UCSD-AML1 (cell line): ENCODE measurements at regions not wholly inside any gene's neighbourhood (a gene's known extent, or its start where the extent isn't known, plus 50 kb on each side); places are given as distances from the start of the nearest gene placed in this dataset.

Experiments
- DNase-seq: peaks from one replicate; lab custom pipeline; 2025; ENCODE audit not compliant: unreplicated experiment; lab: John Stamatoyannopoulos, UW

DNA sequence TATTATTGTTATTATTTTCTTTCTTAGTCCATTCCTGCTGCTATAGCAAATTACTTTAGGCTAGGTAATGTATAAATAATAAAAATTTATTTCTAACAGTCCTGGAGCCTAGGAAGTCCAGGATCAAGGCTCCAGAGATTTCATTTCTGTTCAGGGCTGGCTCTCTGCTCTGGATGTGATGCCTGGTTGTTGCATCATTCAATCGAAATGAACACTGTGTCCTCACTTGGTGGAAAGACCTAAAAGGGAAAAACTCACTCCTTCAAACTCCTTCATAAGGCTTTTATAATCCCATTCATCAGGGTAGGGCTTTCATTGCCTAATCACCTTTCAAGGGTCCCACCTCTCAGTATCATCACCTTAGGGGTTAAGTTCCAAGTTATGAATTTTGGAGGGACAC, 395.0 kb downstream of the EFNB2 start:
- no peak for DNase-seq

DNA sequence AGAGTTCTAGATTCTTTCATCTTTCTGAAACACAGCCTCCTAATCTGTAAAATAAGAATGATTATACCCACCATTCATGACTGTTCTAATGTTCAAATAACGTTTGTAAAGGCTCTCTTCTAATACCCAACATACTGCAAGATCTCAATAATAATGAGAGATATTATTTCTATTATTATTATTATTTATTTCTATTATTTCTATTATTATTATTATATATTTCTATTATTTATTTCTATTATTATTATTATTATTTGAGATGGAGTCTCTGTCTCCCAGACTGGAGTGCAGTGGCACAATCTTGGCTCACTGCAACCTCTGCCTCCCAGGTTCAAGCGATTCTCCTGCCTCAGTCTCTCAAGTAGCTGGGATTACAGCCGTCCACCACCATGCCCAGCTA, 395.5 kb downstream of the EFNB2 start:
- no peak for DNase-seq

DNA sequence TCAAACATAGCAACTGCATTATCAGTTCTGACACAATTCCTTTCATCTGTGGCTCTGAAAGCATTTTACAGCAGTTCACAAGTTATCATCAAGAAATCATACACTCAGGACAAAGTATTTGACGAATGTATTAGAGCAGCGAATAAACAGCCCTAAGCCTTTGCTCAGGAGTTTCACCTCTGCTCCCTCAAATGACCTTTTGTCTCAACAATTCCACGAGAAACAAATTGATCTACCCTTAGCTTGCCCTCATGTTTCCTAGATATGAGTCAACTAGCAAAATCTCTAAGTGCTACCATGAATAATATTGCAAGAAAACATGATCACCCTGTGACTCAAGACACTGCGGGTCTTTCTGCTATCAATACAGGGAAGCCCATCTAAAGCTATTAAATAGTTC, 396.1 kb downstream of the EFNB2 start:
- DNase-seq = no peak

DNA sequence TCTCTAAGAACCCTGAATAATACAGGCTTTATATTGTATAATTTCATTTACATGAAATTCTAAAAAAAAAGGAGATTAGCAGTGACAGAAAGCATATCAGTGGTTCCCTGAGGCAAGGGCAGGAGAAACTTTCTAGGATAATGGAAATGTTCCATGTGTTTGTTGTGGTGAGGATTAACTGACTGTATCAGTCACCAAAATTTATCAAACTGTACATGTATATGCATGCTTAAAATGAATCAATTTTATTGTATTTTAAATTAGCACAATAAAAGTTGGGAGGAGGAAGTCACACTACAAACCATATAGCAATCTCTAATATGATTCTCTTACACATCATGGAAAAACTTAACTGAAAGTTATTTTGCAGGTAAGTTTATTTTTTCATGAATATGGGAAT, 396.8 kb downstream of the EFNB2 start:
- DNase-seq = no peak

DNA sequence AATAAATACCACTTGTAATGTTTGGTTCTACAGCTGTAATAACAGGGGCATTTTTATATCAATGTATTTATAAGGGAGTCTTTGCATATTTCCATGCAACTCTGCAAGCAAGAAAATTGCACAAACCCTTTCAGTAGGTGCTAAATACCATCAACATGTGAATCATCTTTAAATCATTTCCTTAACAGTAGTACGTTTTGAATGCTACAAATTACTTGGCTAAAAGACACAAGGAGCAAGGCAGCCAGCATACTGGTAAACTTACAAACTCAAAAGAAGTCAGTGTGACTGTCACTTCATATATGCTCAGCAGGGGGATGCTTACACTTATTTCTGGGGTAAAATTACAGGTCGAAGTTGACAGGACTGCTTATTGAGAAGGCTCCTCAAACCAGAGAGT, 402.4 kb downstream of the EFNB2 start:
- DNase-seq = no peak

DNA sequence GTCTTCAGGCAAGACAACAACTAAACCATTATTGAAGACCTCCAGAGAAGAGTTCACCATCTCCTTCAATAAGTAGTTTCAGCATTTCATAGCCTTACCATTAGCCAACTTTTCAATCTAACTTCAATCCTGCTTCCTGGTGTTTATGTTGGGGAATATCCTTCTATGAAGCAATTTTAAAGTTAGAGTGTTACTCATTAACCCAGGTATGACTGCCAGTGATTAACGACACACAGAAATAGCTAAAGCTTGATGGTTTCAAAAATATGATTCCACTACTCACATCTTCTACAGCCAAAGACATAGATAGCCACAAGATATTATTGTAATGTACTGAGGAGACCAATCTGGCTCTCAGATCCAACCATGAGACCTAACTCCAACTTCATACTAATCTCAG, 403.2 kb downstream of the EFNB2 start:
- no peak for DNase-seq

DNA sequence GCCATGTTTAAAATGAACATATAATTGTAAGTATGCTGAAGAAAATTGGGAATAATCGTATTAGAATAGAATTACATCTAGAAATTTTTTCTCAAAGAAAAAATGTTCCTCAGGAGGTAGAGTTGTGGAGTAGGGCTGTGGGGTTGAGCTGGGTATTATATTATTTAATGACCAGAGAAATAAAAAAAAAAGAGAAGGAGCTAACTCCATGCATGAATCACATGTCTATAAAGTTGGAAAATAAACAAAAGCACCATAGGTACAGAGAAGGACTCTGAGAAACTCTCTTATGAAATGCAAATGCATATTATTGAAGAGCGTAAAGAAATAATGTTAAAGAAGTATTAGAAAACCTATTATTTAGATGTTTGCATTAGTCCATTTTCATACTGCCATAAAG, 405.5 kb downstream of the EFNB2 start:
- no peak for DNase-seq

DNA sequence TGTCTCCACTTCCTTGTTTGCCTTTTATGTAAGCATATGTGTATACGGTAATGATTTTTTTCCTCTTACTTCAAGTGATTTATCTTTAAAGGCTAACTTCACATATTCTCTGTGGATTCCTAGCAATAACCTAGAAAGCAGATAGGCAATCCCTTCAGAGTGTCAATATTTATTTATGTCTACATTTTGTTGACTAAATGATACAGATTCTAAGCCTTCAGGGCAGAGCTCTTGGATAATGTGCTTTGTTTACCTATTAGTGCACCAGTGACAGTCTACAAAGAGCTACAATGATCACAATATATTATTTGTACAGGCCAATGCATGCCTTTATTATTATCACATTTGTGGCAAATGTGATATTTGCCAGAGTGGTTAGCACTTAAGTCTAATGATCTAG, 406.2 kb downstream of the EFNB2 start:
- no peak for DNase-seq

DNA sequence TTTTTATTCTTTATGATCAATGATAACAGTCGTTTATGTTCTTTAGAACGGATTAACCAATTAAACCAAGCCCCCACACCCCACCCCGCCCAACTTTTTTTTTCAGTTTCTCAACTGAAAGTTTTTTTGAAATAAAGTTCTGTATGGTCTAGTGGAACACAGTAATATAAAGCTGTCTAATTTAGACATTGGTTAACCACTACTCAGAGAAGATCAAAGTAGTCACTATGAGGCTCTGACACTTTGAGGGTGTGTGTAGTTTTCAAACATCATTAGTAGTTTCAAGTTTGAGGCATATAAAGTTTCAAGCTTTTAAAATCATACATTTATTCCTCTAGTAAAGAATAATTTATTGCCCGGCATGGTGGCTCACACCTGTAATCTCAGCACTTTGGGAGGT, 413.2 kb downstream of the EFNB2 start:
- no peak for DNase-seq

DNA sequence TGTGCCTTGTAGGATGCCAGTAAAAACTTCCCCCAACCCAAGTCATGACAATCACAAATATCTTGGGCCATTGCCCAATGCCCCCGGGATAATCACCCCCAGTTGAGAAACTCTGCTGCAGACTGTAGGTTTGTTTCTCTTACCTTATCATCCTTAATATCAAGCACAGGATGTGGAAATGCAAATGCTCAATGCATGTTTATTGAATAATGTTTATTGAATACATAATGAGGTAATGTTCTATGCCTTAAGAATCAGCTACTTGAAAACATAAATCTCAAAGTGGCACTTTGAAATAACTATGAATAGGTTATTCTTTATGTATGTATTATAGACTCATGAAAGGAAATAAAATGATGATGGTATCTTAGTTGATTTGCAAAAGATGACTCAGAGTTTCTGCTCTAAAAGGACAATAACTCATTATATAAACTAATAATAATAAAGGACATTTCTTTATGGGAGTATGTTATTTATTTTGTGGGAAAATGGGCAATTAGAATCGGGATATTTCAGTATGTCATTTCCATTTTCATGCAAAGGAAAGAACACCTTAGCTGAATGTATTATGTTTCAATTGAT, 414.2 kb downstream of the EFNB2 start:
- DNase-seq = no peak

DNA sequence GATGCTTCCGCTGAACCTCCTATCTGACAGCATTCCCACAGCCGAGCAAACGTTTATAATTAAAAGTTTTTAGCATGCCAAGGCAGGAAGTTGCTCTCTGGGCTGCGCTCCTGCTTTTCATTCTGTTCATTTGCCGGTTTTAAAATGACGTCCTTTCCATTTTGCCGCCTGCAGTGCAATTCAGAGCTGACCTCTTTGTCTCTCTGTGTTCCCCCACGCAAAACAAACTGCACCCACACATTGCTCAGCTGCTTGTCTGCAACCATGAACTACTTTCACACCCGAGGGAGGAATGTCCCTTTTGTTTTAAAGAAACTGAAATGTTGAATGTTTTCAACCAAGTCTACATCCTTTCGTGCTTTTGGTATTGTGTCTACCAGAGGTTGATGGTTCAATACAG, 416.5 kb downstream of the EFNB2 start:
- DNase-seq = no peak

DNA sequence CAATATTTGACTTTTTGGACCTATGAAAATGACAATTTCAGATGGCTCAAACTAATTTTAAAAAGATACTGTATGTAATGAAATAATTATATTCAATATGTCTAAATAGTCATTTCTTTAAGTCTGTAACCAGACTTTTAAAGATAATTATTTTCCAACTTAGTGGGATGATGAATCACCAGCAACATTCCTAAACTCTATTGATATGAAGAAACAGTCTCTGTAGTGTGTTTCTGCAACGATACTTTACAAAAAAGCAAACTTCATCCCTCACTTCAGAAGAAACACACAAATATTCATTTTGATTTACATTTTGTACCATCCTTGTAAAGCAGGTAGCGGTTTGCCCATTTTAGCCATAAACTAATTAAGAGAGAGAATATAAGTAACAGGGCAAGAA, 417.4 kb downstream of the EFNB2 start:
- no peak for DNase-seq

DNA sequence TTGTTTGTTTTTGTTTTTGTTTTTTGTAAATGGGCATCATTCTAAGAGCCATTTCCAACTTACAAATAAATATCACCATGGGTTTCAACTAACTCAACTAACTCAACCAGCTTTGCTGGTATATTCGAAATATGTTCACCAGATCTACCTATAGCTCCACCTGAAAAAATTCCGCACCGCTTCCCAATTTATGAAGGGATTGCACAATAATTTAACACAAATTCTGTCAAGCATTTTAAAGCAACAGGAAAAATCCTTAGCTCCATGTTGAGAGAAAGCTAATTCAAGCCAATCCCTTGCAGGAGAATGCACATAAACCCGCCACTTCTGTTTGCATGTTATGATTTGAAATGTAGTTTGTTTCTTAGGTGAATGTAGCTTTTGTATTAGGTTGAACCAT, 417.8 kb downstream of the EFNB2 start:
- DNase-seq = no peak

DNA sequence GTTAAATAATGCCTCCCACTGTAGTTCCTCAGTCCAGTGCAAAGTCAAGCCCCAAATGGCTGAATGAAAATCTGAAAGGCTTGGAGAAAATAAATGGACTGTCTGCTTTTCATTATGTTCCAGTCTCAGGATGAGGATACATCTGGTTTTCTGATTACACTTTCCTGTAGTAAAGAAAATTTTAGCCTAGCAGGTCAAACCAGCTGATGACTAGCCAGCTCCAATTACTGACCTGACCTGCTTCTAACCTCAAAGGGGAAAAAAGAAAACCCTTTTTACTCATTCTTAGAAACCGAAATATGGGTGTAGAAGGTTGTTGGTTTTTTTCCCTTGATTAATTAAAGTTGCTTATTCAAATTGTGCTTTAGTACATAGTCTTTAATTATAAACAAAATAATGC, 418.4 kb downstream of the EFNB2 start:
- no peak for DNase-seq

DNA sequence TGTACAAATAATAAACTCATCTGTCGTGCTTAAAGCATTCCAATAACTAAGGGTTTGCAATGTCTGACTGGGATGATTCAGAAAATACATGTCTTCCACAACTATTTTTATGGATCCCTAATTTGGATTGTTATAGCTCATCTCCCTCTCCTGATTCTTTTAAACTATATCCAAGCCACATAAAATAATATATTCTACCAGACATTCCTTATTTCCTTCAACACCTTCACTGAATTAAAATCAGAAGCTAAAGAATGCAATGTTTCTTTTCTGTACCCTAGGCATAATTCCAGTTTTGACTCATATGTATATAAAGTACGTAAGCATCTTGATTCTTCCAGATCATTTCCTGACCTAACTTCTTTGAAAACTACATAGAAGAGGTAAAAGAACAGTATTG, 420.4 kb downstream of the EFNB2 start:
- no peak for DNase-seq

DNA sequence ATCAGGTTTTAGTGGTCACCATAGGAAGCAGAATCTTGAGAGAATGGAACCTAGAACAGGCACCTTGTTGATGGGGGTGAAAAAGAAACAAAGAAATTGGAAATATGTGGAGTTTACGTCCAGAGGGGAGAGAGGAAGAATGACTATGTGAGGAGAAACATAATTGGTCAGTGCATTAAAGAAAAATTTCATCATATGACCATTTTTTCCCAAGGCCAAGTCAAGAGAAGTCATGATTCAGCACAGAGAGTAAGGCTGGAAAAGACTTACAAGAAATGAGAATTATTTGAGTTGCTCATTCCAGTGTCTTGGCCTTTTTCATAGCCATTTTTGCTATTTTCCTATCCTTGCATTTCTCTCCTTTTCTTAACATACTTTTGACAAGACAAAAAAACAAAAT, 421.7 kb downstream of the EFNB2 start:
- DNase-seq = no peak

DNA sequence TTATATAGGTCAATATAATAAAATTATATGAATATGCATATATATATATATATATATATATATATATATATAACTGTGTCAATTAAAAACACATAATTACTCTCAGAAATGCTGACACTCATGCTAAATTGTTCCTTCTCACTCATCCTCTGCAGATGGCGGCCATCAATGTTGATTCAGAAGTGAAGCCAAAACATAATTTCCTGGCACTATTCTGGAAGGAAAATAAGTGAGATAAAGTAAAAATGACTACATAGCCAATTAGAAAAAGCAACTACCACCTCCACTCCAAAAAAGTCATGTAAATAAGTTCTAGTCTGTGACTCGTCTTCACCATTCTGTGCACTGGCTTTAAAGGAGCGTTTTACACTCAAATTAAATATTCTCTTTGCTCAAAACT, 423.3 kb downstream of the EFNB2 start:
- DNase-seq = no peak

DNA sequence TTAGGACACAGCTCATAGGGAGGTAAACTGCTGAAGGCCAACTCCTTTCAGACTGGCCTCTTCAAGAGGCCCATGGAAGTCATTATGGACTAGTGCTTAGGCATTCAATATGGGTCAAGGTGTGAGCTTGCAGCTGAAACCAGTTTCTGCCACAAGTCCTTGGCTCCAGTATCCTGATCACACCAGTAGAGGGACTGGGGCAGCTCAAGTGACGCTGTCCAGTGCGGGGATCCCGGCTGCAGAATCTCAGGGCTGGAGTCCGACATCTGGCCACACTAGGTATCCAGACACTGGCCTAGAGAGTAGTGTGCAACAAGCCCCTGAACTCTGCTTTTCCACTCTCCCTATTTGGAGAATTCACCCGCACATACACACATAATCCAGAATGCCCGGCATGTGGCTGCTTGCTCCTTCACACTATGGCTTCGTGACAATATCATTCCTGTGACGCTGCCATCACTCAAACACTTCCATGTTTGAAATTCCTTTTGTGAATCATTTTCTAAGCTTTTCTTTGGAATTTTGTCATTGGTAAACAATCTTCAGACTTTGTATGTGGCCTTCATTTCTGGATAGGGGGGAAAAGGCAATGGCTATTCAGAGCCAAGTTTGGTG, 425.1 kb downstream of the EFNB2 start:
- DNase-seq = no peak

DNA sequence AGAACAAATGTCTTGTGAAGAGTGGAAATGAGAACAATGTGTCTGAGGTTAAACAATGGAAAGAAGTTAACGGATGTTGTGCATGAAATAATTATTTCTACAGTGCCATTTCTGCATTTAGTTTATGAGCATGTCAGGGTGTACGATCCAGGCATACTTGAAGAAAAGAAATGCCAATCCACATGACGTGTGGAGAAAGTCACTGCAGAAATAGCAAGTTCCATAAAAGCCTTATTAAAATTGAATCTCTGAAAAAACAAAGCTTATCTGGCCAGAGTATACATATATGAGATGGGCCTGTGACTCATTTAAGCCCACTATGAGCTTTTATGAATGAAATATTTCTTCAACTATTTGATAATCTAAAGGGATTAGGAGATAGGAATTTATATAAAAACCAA, 426.1 kb downstream of the EFNB2 start:
- no peak for DNase-seq

DNA sequence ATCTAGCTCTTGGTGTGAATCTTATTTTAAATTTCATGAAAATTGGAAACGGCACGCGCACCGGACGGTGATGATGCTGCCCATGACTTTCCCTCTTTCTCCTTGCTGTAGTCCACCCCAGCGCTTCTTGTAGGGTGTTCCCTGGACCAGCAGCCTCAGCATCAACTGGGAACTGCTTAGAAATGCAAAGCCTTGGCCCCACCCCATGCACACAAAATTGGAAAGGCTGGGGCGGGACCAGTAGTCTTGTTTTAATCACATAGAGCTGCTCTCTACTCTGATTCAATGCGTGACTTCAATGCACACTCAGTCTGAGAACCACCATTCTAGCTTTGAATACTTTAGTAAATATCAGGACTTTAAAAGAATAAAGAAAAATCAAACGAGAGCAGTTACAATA, 427.1 kb downstream of the EFNB2 start:
- DNase-seq = no peak

DNA sequence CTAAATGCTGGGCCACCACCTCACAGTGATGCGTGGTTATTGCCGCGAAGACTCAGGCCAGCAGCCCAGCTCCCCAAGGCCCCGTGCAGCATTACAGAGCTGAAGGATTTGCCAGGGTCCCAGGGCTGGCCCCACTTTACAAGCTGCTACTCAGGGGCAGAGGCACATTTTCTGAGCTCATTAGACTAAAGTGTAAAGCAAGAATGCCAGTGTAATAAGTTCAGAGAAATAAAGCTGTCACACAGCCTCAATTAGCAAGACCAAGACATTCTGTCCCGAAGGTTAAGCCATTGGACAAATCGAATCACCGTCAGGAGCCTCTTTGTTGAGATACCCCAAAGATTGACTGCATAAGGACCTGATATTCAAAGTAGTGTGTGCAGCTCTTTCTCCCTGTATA, 428.4 kb downstream of the EFNB2 start:
- DNase-seq = no peak

DNA sequence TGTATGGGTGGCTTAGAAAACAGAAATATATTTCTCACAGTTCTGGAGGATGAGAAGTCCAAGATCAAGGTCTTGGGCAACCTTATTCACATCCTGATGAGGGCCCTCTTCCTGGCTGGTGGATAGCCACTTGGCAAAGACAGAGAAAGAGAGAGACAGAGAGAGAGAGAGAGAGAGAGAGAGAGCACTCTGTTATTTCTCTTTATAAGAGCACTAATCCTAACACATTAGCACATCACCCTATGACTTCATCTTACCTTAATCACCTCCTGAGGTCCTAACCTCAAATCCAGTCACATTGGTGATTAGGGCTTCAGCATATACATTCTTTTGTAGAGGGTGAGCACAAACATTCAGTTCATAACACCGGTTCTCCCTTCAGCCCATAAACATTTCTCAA, 430.3 kb downstream of the EFNB2 start:
- DNase-seq = no peak

DNA sequence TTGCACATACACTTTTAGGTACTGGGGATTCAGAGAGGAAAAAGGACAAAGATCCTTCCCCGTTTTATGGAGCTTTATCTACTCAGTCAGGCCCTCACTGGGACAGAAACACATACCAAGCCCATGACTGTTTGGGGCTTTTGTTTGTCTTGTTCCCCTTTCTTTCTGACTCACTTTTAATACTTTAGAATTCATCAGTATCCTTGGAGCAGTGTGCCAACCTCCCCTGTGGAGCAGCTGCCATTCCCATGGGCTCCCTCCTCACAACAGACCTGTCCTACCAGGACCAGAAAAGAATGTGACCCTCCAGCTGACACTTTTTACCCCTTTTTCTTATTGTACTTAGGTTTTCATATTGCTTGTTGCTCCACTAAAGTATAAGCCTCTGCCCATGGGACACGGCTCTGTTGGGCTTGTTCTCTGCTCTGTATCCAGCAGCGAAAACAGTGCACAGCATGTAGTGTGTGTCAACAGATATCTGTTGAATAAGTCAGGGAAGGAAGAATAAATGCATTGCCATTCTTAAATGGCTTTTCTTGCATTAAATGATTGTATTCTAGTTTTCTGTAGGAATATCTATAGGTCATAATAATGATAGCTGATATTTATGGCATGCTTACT, 431.1 kb downstream of the EFNB2 start:
- DNase-seq = no peak
